ENCODE measurements at regions not wholly inside any gene's neighbourhood (a gene's known extent, or its start where the extent isn't known, plus 50 kb on each side); places are given as distances from the start of the nearest gene placed in this dataset.

- ChIA-PET POLR2A (no interaction called here), CTCF (no interaction called here)
- Histone ChIP-seq H3K4me1 (ENCODE audit: control insufficient read depth in 2 of 2, insufficient read depth in 2 of 2, low read length in 2 of 2) (no peaks in the 10 kb centered on the region), H2AFZ (ENCODE audit: insufficient read depth, low read depth, low read length, poor library complexity, severe bottlenecking) (no peak overlapping the region), H4K20me1 (ENCODE audit: control insufficient read depth, insufficient read depth, low read length, poor library complexity, severe bottlenecking) (no peaks in the 10 kb centered on the region), H3K36me3 (replicated peaks in 1 of 2; ENCODE audit: control extremely low read depth in 1 of 2, control insufficient read depth in 1 of 2, extremely low read depth in 1 of 2, insufficient read depth in 2 of 2, low read length in 1 of 2) (no peaks in the 10 kb centered on the region), H3K4me3 (ENCODE audit: control extremely low read depth in 1 of 5, extremely low read depth in 1 of 5, insufficient read depth in 1 of 5, low read depth in 2 of 5, low read length in 4 of 5) (no peak overlapping the region), H3K9me3 (ENCODE audit: control extremely low read depth in 1 of 3, control insufficient read depth in 2 of 3, insufficient read depth in 1 of 3, low read length in 2 of 3) (no peaks in the 10 kb centered on the region), H3K4me2 (replicated peaks; ENCODE audit: low read depth, low read length, poor library complexity, severe bottlenecking) (no peak overlapping the region), H3K9ac (ENCODE audit: low read length) (no peak overlapping the region), H3K79me2 (ENCODE audit: control insufficient read depth, insufficient read depth, low read length) (no peaks in the 10 kb centered on the region), H3K27me3 (replicated peaks in 1 of 4; ENCODE audit: control extremely low read depth in 1 of 4, control insufficient read depth in 3 of 4, insufficient read depth in 4 of 4, low read length in 3 of 4) (no peaks in the 10 kb centered on the region), H3K27ac (ENCODE audit: low read length in 2 of 2) (no peak overlapping the region)
- Mint-ChIP-seq H3K27ac (no peak overlapping the region), H3K4me3 (no peak overlapping the region), H3K9me3 (ENCODE audit: insufficient read depth) (peaks cover under 1% of the 10 kb centered on the region), H3K27me3 (no peaks in the 10 kb centered on the region), H3K4me1 (no peaks in the 10 kb centered on the region)
- no CpG with 5 or more reads among the region's 2 CpGs for WGBS (ENCODE audit: insufficient coverage)
- no peak for DNase-seq
- ATAC-seq (ENCODE audit: low read depth) = no peak
- TF ChIP-seq CTCF (IDR thresholded peaks at IDR 0.05) (no peak), EZH2 (IDR thresholded peaks at IDR 0.05; ENCODE audit: borderline replicate concordance, insufficient read depth, low read depth, low read length, poor library complexity, severe bottlenecking) (no peak)
- intact Hi-C loops (cut with micrococcal nuclease) = no loop called here
Observed at GRCh38 chr6:97645757-97646156, 362.7 kb upstream of the MMS22L start.

GRCh38 chr6:97653076-97653475, 370.1 kb upstream of the MMS22L start:
- Histone ChIP-seq H3K9ac (ENCODE audit: low read length) (no peak overlapping the region), H3K4me2 (replicated peaks; ENCODE audit: low read depth, low read length, poor library complexity, severe bottlenecking) (no peak overlapping the region), H3K27ac (ENCODE audit: low read length in 2 of 2) (no peak overlapping the region), H3K4me1 (ENCODE audit: control insufficient read depth in 2 of 2, insufficient read depth in 2 of 2, low read length in 2 of 2) (no peaks in the 10 kb centered on the region), H3K36me3 (replicated peaks in 1 of 2; ENCODE audit: control extremely low read depth in 1 of 2, control insufficient read depth in 1 of 2, extremely low read depth in 1 of 2, insufficient read depth in 2 of 2, low read length in 1 of 2) (no peaks in the 10 kb centered on the region), H4K20me1 (ENCODE audit: control insufficient read depth, insufficient read depth, low read length, poor library complexity, severe bottlenecking) (no peaks in the 10 kb centered on the region), H3K9me3 (ENCODE audit: control extremely low read depth in 1 of 3, control insufficient read depth in 2 of 3, insufficient read depth in 1 of 3, low read length in 2 of 3) (no peaks in the 10 kb centered on the region), H2AFZ (ENCODE audit: insufficient read depth, low read depth, low read length, poor library complexity, severe bottlenecking) (no peak overlapping the region), H3K79me2 (ENCODE audit: control insufficient read depth, insufficient read depth, low read length) (no peaks in the 10 kb centered on the region), H3K4me3 (ENCODE audit: control extremely low read depth in 1 of 5, extremely low read depth in 1 of 5, insufficient read depth in 1 of 5, low read depth in 2 of 5, low read length in 4 of 5) (no peak overlapping the region), H3K27me3 (replicated peaks in 1 of 4; ENCODE audit: control extremely low read depth in 1 of 4, control insufficient read depth in 3 of 4, insufficient read depth in 4 of 4, low read length in 3 of 4) (no peaks in the 10 kb centered on the region)
- no peaks in the 10 kb centered on the region for H3K9me3 Mint-ChIP-seq (ENCODE audit: insufficient read depth)
- H3K4me3 Mint-ChIP-seq = no peak overlapping the region
- DNase-seq = no peak
- no peaks in the 10 kb centered on the region for H3K27me3 Mint-ChIP-seq
- intact Hi-C loops (cut with micrococcal nuclease) = no loop called here
- TF ChIP-seq EZH2 (IDR thresholded peaks at IDR 0.05; ENCODE audit: borderline replicate concordance, insufficient read depth, low read depth, low read length, poor library complexity, severe bottlenecking) (no peak), CTCF (IDR thresholded peaks at IDR 0.05) (no peak)
- no peak for ATAC-seq (ENCODE audit: low read depth)
- no peaks in the 10 kb centered on the region for H3K4me1 Mint-ChIP-seq
- H3K27ac Mint-ChIP-seq = no peak overlapping the region
- CTCF ChIA-PET = no interaction called here
- POLR2A ChIA-PET = no interaction called here

Measured in B cell (primary cell).